CD14-positive monocyte (primary cell): ENCODE measurements at regions not wholly inside any gene's neighbourhood (a gene's known extent, or its start where the extent isn't known, plus 50 kb on each side); places are given as distances from the start of the nearest gene placed in this dataset.

ENCODE experiments used
- DNase-seq, 3 donors: peaks; one replicate each; pipeline ENCODE4 v3.0.0-alpha.2; 2011 to 2022
- H2AFZ ChIP-seq: 2 replicates; pipeline ENCODE4 v1.6.0; 2012; ENCODE audit warnings: mild to moderate bottlenecking, low read depth, low read length, inconsistent platforms; ENCODE audit not compliant: insufficient read depth, poor library complexity, severe bottlenecking
- H3K27ac ChIP-seq, 2 donors: 1 replicate in 1 of 2; 2 replicates in 1 of 2; pipeline ENCODE4 v1.5.1; 2012 to 2013; ENCODE audit warnings: low read length in 2 of 2, control low read depth in 1 of 2, inconsistent platforms in 1 of 2, low read depth in 1 of 2, mild to moderate bottlenecking in 1 of 2
- H3K27me3 ChIP-seq, 2 donors: one replicate each; pipeline versions ENCODE4 v1.6.0 to v1.6.1; 2011 to 2013; ENCODE audit warnings: low read length in 2 of 2; ENCODE audit not compliant: control insufficient read depth in 2 of 2, insufficient read depth in 2 of 2
- H3K36me3 ChIP-seq, 2 donors: replicated peaks in 1 of 2; 1 replicate in 1 of 2; 2 replicates in 1 of 2; pipeline versions ENCODE4 v1.5.1 to v1.6.1; 2012 to 2013; ENCODE audit warnings: low read length in 2 of 2, control low read depth in 1 of 2, inconsistent platforms in 1 of 2, mild to moderate bottlenecking in 1 of 2; ENCODE audit not compliant: insufficient read depth in 2 of 2, control insufficient read depth in 1 of 2
- H3K4me1 ChIP-seq, 2 donors: 1 replicate in 1 of 2; 2 replicates in 1 of 2; pipeline versions ENCODE4 v1.5.1 to v1.6.1; 2012 to 2013; ENCODE audit warnings: low read length in 2 of 2, control low read depth in 1 of 2, inconsistent platforms in 1 of 2, mild to moderate bottlenecking in 1 of 2, moderate library complexity in 1 of 2; ENCODE audit not compliant: insufficient read depth in 2 of 2, control insufficient read depth in 1 of 2
- H3K4me2 ChIP-seq: replicated peaks from 2 replicates; pipeline ENCODE3; 2012; ENCODE audit warnings: low read length, moderate library complexity, mild to moderate bottlenecking; ENCODE audit not compliant: poor library complexity, severe bottlenecking; ENCODE audit errors: extremely low read depth
- H3K4me3 ChIP-seq, 3 experiments: fragments of 200-600 bp in 1 of 3; sonication (generic) in 1 of 3; replicated peaks in 1 of 3; 1 replicate in 2 of 3; 2 replicates in 1 of 3; pipeline ENCODE4 v1.5.1; 2011 to 2013; ENCODE audit warnings: low read length in 3 of 3, mild to moderate bottlenecking in 3 of 3, control low read depth in 2 of 3, low read depth in 2 of 3, inconsistent platforms in 1 of 3, moderate library complexity in 1 of 3
- H3K79me2 ChIP-seq: 2 replicates; pipeline ENCODE4 v1.6.0; 2012; ENCODE audit warnings: mild to moderate bottlenecking, control low read depth, inconsistent platforms, low read length, moderate library complexity; ENCODE audit not compliant: insufficient read depth
- H3K9ac ChIP-seq: 2 replicates; pipeline ENCODE4 v1.6.0; 2017; ENCODE audit warnings: low read length, mild to moderate bottlenecking; ENCODE audit not compliant: insufficient read depth, poor library complexity, severe bottlenecking
- H3K9me3 ChIP-seq, 2 donors: replicated peaks in 1 of 2; 1 replicate in 1 of 2; 2 replicates in 1 of 2; pipeline versions ENCODE4 v1.5.1 to v1.6.1; 2012 to 2013; ENCODE audit warnings: low read length in 2 of 2, control low read depth in 1 of 2; ENCODE audit not compliant: control insufficient read depth in 1 of 2, insufficient read depth in 1 of 2
- H4K20me1 ChIP-seq: 2 replicates; pipeline ENCODE4 v1.6.0; 2012; ENCODE audit warnings: mild to moderate bottlenecking, low read length, control low read depth, moderate library complexity; ENCODE audit not compliant: insufficient read depth
- H3K27ac Mint-ChIP-seq, 7 donors: one replicate each; pipeline ENCODE4 v1.8.0; 2020; ENCODE audit warnings: mild to moderate bottlenecking in 7 of 7, mixed read lengths in 7 of 7, moderate library complexity in 6 of 7, inconsistent platforms in 2 of 7
- H3K27me3 Mint-ChIP-seq, 3 donors: one replicate each; pipeline ENCODE4 v1.8.0; 2021 to 2022; ENCODE audit warnings: low read depth in 3 of 3, mild to moderate bottlenecking in 3 of 3, mixed read lengths in 3 of 3, moderate library complexity in 3 of 3, inconsistent platforms in 1 of 3
- H3K36me3 Mint-ChIP-seq, 2 donors: one replicate each; pipeline ENCODE4 v1.8.0; 2020; ENCODE audit warnings: mixed read lengths in 2 of 2, inconsistent platforms in 1 of 2, mild to moderate bottlenecking in 1 of 2
- H3K4me1 Mint-ChIP-seq: one replicate; pipeline ENCODE4 v1.8.0; 2020; ENCODE audit warnings: mild to moderate bottlenecking, mixed read lengths
- H3K4me3 Mint-ChIP-seq, 2 donors: one replicate each; pipeline ENCODE4 v1.8.0; 2020; ENCODE audit warnings: mild to moderate bottlenecking in 2 of 2, mixed read lengths in 2 of 2, moderate library complexity in 1 of 2
- H3K9me3 Mint-ChIP-seq, 7 donors: one replicate each; pipeline ENCODE4 v1.8.0; 2020 to 2022; ENCODE audit warnings: mixed read lengths in 7 of 7, mild to moderate bottlenecking in 6 of 7, moderate library complexity in 6 of 7, inconsistent platforms in 2 of 7
- WGBS: methylation state at CpG from one replicate; pipeline ENCODE4 v1.1.5; 2013; ENCODE audit warnings: missing lambda C conversion rate; ENCODE audit not compliant: insufficient coverage; 5-methylcytosine and 5-hydroxymethylcytosine counted together
- intact Hi-C, 2 donors: fragments of 100-400 bp; cut with micrococcal nuclease; formaldehyde crosslinking; loops; one replicate each; pipeline versions ENCODE4 v1.15.0 to v1.15.1; 2023
- TF ChIP-seq, protein P1 (sequence below): fragments of 200-600 bp; IDR thresholded peaks from one replicate; pipeline ENCODE4 v1.8.0; 2022; ENCODE audit warnings: antibody characterized with exemption, mild to moderate bottlenecking

DNA sequence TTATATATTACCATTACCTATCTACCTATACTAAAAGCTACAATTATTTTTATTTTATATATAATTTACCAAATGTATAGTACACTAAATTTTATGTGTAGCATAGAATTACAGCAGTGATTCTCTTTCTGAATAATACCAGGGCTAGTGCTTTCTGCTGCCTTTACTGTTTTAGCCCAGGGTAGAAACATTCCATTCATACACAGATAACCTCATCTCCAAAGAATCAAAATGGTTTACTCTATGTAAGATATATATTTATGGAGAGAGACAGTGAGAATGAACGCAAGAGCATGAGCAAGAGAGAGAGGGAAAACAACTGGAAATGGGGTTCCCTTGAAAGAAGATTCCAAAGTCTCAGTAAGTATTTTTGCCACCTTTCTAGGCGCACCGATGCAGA lies 56.3 kb upstream of the ATXN1 start:
- peaks cover 0 to under 1% of the 10 kb centered on the region in 2 donors for H3K36me3 Mint-ChIP-seq
- H3K4me1 ChIP-seq, result no peaks in the 10 kb centered on the region
- peaks cover 13 to 21% (median 18%) of the 10 kb centered on the region in 7 donors for H3K9me3 Mint-ChIP-seq
- H3K9me3 ChIP-seq, result peaks cover 15% of the 10 kb centered on the region in 2 donors
- H3K4me3 ChIP-seq, result no peak overlapping the region
- H3K4me1 Mint-ChIP-seq, result peaks cover 1% of the 10 kb centered on the region
- no peak overlapping the region for H3K9ac ChIP-seq
- no peak overlapping the region for H2AFZ ChIP-seq
- no peak overlapping the region for H3K4me2 ChIP-seq
- H3K4me3 Mint-ChIP-seq, result no peak overlapping the region
- no CpG with 5 or more reads among the region's 3 CpGs for WGBS
- no peaks in the 10 kb centered on the region for H3K36me3 ChIP-seq
- intact Hi-C loops, result no loop called here
- H3K27ac Mint-ChIP-seq, result no peak overlapping the region
- no peaks in the 10 kb centered on the region for H3K79me2 ChIP-seq
- no peaks in the 10 kb centered on the region for H4K20me1 ChIP-seq
- peaks cover 3 to 7% (median 6%) of the 10 kb centered on the region in 3 donors for H3K27me3 Mint-ChIP-seq
- no peak for DNase-seq
- TF ChIP-seq, protein P1, sequence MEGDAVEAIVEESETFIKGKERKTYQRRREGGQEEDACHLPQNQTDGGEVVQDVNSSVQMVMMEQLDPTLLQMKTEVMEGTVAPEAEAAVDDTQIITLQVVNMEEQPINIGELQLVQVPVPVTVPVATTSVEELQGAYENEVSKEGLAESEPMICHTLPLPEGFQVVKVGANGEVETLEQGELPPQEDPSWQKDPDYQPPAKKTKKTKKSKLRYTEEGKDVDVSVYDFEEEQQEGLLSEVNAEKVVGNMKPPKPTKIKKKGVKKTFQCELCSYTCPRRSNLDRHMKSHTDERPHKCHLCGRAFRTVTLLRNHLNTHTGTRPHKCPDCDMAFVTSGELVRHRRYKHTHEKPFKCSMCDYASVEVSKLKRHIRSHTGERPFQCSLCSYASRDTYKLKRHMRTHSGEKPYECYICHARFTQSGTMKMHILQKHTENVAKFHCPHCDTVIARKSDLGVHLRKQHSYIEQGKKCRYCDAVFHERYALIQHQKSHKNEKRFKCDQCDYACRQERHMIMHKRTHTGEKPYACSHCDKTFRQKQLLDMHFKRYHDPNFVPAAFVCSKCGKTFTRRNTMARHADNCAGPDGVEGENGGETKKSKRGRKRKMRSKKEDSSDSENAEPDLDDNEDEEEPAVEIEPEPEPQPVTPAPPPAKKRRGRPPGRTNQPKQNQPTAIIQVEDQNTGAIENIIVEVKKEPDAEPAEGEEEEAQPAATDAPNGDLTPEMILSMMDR, result no peak
- no peak overlapping the region for H3K27ac ChIP-seq
- H3K27me3 ChIP-seq, result no peaks in the 10 kb centered on the region

DNA sequence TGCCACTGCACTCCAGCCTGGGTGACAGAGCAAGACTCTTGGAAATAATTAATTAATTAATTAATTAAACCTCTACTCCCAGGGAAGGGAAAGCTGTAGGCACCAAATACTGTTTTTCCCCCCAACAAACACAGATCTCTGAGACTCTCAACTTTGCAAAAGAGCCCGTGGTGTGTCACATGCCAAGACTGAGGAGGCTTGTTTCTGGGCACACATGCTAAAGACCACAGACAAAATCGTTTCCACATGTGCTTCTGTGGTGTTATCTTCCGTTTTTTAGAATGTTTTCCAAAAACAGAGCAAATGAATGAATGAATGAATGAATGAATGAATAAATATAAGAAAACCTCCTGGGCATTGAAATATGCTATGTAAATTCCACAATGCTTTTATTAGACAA lies 55.6 kb upstream of the ATXN1 start:
- peaks cover 3% of the 10 kb centered on the region for H3K4me1 Mint-ChIP-seq

More for the DNA sequence above, 55.6 kb upstream of the ATXN1 start:
- Histone ChIP-seq H3K36me3 (no peaks in the 10 kb centered on the region), H3K79me2 (no peaks in the 10 kb centered on the region), H3K27me3 (no peaks in the 10 kb centered on the region), H4K20me1 (no peaks in the 10 kb centered on the region), H3K4me1 (no peaks in the 10 kb centered on the region), H3K4me2 (no peak overlapping the region), H3K9ac (no peak overlapping the region), H2AFZ (no peak overlapping the region), H3K9me3 (peaks cover 22% of the 10 kb centered on the region in 2 donors), H3K27ac (no peak overlapping the region), H3K4me3 (no peak overlapping the region)
- DNase-seq, result no peak
- H3K27ac Mint-ChIP-seq, result no peak overlapping the region
- H3K27me3 Mint-ChIP-seq, result peaks cover 3 to 6% (median 5%) of the 10 kb centered on the region in 3 donors
- TF ChIP-seq, protein P1, result no peak
- 50% methylated on average over 2 of the region's 3 CpGs for WGBS
- no peak overlapping the region for H3K4me3 Mint-ChIP-seq
- intact Hi-C loops, result no loop called here
- peaks cover 2 to 6% of the 10 kb centered on the region in 2 donors for H3K36me3 Mint-ChIP-seq
- peaks cover 20 to 28% (median 26%) of the 10 kb centered on the region in 7 donors for H3K9me3 Mint-ChIP-seq
